ENCODE measurements at regions not wholly inside any gene's neighbourhood (a gene's known extent, or its start where the extent isn't known, plus 50 kb on each side); places are given as distances from the start of the nearest gene placed in this dataset.
A peak's percentile ranks its signal among the peaks of the same experiment; 100 is the strongest.
"Not testable (repeated sequence)": the region's sequence is repeated elsewhere in the genome, so short reads cannot be mapped to it uniquely, and the experiment has no call there.

GRCh38 chr4:37555322-37555721, 130.9 kb downstream of the RELL1 start:
- Mint-ChIP-seq H3K27ac (no peak overlapping the region), H3K4me1 (ENCODE audit: unreplicated experiment) (no peaks in the 10 kb centered on the region), H3K9me3 (peaks cover 21% of the 10 kb centered on the region), H3K27me3 (no peaks in the 10 kb centered on the region), H3K4me3 (no peak overlapping the region), H3K36me3 (peaks cover 33% of the 10 kb centered on the region)
- DNase-seq (ENCODE audit: extremely low spot score, unreplicated experiment): no peak
- TF ChIP-seq CTCF (conservative IDR thresholded peaks at IDR 0.05): no peak

GRCh38 chr4:37549866-37550265, 136.3 kb downstream of the RELL1 start:
- H3K27ac Mint-ChIP-seq; DNase-seq (ENCODE audit: extremely low spot score, unreplicated experiment); H3K4me3 Mint-ChIP-seq; H3K27me3 Mint-ChIP-seq: not testable (repeated sequence)
- peaks cover 21% of the 10 kb centered on the region for H3K9me3 Mint-ChIP-seq
- peaks cover 31% of the 10 kb centered on the region for H3K36me3 Mint-ChIP-seq
- H3K4me1 Mint-ChIP-seq (ENCODE audit: unreplicated experiment): peaks cover 12% of the 10 kb centered on the region

- Mint-ChIP-seq H3K9me3 (peaks cover 22% of the 10 kb centered on the region), H3K27me3 (no peaks in the 10 kb centered on the region), H3K4me1 (ENCODE audit: unreplicated experiment) (peaks cover 12% of the 10 kb centered on the region), H3K36me3 (peaks cover 33% of the 10 kb centered on the region), H3K4me3 (peak overlapping the region; percentile 36), H3K27ac (no peak overlapping the region)
- no peak for TF ChIP-seq CTCF (conservative IDR thresholded peaks at IDR 0.05)
- no peak for DNase-seq (ENCODE audit: extremely low spot score, unreplicated experiment)
Observed at GRCh38 chr4:37549041-37549440, 137.1 kb downstream of the RELL1 start.

- Mint-ChIP-seq H3K9me3 (peaks cover 15% of the 10 kb centered on the region), H3K36me3 (peaks cover 29% of the 10 kb centered on the region), H3K27me3 (no peaks in the 10 kb centered on the region), H3K4me1 (ENCODE audit: unreplicated experiment) (peaks cover 21% of the 10 kb centered on the region), H3K4me3 (no peak overlapping the region), H3K27ac (no peak overlapping the region)
- no peak for DNase-seq (ENCODE audit: extremely low spot score, unreplicated experiment)
- TF ChIP-seq CTCF (conservative IDR thresholded peaks at IDR 0.05): no peak
Observed at GRCh38 chr4:37546586-37546985, 139.6 kb downstream of the RELL1 start.

- Mint-ChIP-seq H3K27me3 (no peaks in the 10 kb centered on the region), H3K4me1 (ENCODE audit: unreplicated experiment) (peaks cover 42% of the 10 kb centered on the region), H3K27ac (peak overlapping the region; percentile 62), H3K9me3 (peaks cover 11% of the 10 kb centered on the region), H3K36me3 (peaks cover 21% of the 10 kb centered on the region), H3K4me3 (no peak overlapping the region)
- no peak for TF ChIP-seq CTCF (conservative IDR thresholded peaks at IDR 0.05)
- DNase-seq (ENCODE audit: extremely low spot score, unreplicated experiment): no peak
Observed at GRCh38 chr4:37542706-37543105, 143.5 kb downstream of the RELL1 start.

GRCh38 chr4:37541956-37542355, 144.2 kb downstream of the RELL1 start:
- H3K27ac Mint-ChIP-seq: peak overlapping the region; percentile 72
- no peaks in the 10 kb centered on the region for H3K27me3 Mint-ChIP-seq
- H3K36me3 Mint-ChIP-seq: peaks cover 16% of the 10 kb centered on the region
- TF ChIP-seq CTCF (conservative IDR thresholded peaks at IDR 0.05): no peak
- H3K4me3 Mint-ChIP-seq: peak overlapping the region; percentile 26
- DNase-seq (ENCODE audit: extremely low spot score, unreplicated experiment): no peak
- peaks cover 43% of the 10 kb centered on the region for H3K4me1 Mint-ChIP-seq (ENCODE audit: unreplicated experiment)
- peaks cover 11% of the 10 kb centered on the region for H3K9me3 Mint-ChIP-seq
